ENCODE measurements at regions not wholly inside any gene's neighbourhood (a gene's known extent, or its start where the extent isn't known, plus 50 kb on each side); places are given as distances from the start of the nearest gene placed in this dataset.

DNA sequence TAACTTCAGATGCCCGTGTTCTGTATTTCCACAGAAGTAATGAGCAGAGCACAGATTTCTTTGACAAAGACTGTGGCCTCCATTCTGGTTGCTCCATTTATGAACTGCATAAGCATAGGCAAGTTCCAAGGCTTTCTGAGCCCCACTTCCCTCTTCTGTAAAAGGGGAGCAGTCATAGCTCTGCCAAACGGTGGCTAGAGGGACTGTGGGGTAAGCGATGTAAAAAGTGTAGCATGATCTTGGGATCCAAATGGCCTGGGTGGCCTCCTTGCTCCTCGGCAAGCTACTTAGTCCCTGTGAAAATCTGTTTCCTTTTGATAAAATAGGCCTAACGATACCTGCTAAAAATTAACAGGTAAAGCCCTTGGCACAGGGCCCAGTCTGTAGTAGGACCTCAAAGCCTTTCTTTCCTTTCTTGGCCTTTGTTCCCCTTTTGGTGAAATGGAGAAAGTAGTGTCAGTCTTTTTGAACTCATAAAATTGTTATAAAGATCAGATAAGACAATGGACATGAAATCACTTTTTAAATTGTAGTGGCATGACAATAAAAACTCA, 646.6 kb downstream of the ACTL7B start:
- DNase-seq = no peak

DNA sequence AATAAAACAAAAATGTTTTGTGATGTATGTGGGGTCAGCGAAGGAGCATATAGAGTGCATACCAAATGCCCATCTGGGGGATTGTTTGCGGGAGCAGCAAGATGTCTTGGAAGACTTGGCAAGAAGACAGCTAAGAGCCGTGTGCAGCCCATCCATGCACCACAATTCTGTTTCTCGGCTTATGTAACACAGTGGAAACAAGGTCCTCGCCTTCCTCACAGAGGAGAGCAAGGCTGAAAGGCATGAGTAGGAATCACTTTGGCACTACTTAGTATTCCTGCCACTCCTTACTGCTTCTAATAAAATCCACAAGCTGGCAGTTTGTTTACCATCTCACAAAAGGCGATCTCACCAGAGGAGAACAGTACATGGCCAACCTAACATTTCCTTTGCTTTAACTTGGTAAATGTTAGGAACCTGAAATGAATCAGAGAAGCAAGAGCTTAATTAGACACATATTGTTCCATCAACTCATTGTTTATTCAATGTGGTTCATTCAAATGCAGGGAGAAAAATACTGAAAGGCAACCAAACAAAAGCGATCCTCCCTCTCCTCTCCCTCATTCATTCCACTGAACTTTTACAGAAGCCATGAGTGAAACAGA, 648.1 kb downstream of the ACTL7B start:
- no peak for DNase-seq

DNA sequence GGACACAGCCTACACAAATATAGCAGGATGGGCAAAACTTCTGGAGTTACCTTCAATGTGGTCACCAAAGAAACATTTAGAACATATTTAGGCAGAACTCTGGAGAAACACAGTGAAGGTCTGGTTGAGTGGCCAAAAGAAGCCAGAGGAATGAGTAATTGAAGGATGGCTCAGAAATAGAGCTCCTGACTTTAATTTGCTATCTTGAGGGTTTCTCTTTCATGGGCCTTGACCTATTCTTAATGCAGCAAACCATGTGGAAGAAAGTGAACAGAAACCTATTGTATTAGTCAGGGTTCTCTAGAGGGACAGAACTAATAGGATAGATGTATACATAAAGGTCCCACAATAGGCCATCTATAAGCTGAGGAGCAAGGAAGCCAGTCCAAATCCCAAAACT, 650.5 kb downstream of the ACTL7B start:
- no peak for DNase-seq

DNA sequence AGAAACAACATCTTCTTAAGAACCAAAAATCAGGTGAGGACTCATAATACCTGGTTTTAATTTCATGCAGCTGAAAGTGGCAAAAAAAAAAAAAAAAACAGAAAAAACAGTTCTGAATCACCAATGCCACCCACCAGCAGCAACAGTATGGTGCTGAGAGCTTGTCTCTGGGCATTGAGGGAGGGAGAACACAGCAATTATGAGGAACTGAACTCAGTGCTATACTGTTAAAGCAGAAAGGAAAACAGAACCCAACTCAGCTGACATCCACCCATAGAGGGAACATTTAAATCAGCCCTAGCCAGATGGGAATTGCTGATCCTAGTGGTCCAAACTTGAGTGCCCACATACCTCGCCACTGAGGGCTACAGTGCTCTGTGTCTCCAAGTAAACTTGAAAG, 657.9 kb downstream of the ACTL7B start:
- DNase-seq = no peak

DNA sequence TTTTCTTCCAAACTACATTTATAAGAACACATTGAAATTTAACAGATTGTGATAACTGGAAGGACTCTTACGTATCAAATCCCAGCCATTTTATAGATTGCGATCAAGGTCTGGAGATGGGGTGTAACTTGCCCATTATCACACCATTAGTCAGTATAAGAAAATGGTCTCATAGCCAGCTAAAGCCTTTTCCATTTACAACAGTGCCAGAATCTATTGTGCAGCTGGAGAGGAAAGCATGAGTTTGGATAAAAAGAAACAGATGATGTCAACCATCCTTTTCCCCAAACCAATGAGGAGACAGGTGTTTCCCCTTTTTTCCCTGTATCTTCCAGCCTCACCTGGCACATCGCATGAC, 658.8 kb downstream of the ACTL7B start:
- no peak for DNase-seq

DNA sequence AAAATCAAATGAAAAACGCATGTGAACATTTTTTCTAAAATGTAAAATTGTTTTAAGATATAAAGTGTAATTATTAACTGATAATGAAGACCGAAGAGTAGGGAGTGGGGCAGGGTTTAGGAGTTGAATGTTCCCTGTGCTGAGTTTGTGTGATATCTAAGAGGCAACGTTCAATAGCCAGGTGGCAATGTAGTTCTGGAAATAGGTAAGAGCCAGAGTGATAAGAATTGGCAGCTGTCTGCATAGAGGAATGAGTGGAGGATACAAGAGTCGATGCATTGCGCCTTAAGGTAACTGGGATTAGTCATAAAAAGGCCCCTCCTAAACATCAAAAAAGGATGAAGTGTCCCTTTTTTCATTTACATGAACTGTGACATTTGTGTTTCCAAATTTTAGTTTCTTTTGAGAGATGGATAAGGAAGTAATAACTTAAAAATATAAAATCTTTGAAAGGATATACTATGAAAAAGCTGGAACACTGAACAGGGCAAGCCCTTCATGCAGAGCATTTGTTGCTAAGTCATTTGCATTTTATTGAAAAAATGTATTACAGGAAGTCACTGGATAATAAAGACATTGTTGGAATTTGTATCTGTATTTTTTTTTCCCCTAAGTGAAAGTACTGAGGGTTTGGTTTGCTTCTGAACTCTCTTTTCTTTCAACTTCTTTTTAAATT, 659.3 kb downstream of the ACTL7B start:
- DNase-seq = no peak

DNA sequence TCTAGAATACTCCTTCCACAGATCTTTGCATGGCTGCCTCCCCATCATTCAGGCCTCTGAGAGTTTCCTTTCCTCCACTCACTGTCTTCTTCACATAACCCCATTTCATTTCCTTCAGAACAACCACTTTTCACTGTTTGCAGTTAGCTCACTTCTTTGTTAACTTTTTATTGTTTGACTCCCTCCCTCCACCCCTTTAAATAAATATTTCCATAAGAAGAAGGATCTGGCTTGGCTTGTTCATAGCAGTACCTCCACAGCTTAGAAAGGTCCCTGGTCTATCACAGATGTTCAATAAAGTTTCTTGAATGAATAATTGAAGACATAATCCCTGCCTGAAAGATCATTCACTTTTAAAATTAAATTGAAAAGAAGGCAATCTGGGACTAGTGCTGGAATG, 661.6 kb downstream of the ACTL7B start:
- DNase-seq = no peak

DNA sequence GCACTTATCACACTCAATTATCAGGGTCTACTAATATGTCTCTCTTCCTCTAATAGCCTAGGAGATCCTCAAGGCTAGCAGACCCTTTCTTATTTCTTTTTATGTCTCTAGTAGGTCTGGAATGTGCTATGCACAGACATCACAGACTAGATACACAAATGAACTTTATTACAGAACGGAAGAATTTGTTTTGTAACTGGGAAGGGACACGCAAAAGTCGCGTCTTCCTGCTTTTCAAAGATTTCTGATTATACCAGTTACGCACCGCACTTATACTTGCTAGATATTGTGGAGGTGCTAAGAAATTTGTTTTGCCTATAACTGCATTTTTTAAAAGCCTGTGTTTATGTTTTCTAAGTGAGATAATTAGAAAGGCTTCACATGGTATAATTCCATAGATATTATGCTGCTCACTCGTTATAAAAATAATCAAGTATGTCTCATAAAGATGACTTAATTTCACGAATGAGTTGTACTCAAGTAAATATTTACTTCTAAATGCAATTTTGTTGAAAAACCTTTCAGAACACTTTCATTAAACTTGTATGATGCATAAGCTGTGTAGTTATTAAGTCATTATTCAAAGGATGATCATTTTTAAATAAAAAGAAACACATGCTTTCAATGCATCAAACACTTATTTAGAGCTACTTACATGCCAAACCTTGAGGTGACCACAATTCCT, 662.6 kb downstream of the ACTL7B start:
- DNase-seq = no peak

DNA sequence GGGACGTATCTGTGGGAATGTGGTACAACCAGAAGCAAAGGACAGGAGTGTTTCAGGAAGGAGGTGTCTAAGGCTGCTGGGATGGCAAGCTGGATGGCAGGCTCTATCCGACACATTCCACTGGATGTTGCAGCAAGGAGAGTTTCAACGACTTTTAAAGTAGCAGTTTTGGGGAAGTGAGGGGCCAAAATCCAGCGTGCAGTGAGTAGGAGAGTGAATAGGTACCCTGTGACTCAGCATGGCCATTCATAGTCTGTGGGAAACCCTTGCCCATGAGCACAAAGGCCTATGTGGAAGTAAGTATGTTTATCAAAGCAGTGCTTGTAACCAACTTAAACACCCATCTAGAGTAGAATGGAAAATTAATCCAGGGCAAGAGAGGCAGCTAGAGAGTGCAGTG, 664.7 kb downstream of the ACTL7B start:
- DNase-seq = no peak

DNA sequence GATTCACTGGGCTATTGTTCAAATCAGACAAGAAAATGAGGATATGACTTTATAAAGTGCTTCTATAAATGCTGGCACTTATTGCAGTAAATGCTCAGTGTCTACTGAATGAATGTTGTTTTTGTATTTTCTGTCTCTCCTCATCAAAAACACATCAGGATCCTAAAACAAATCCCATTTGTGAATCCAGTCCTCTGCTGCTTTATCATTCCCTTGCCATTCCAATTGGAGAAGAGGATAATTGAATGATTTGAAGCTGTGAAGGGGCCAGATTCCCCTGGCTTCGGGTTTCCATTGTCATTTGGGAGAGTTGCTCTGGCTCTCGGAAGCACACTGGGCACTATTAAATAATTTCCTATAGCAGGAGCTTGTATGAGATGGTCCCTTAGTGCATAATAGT, 666.8 kb downstream of the ACTL7B start:
- no peak for DNase-seq

DNA sequence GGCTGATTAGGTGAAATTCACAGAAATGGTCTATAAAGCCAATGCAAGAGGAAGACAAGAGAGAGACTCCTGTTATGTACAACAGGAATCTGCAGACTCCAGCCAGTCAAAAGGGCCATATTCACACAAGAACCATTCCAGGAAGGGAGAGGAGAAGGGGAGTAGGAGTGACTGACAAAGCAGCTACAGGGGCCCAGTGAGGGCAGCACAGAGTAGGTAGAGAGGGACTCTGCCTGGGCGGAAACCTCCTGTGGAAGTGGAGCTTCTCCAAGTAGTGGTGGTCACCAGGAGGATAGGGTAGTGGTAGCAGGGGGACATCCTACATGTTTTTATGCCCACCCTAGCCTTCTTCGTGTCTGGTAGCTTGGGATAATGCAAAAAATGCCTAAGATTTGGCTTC, 667.3 kb downstream of the ACTL7B start:
- DNase-seq = no peak

DNA sequence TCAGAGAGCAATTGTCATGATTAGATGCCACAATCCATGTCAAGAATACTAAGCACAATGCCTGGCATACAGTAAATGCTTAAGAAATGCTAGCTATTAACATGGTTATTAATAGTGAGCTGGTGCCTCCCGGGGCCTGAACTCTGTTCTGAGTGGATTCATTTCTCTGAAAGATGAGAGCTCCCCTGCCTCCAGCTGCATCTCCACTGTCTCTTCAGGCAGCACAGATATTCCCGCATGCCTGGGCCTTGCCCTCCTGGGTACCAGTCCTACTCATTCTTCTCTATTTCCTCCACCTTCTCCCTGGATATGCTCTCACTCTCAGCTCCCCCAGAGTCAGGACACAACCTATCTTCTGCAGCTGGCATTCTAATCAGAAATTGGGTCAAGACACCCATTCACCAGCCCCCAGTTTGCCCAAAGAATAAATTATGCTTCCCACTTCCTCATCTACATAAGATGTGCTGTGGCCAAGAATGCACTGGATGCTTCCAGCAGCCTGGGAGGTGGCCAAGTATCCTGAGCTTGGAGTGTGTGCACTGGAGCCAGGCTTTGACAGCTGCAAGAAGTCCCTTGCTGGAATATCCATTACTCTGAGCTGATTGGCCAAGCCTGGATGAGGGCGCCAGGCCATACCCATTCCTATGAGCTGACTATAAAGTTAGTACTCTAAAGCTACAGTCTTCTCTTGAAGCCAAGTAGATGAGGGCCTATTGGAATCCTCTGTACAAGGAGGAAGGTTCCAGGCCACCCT, 669.0 kb downstream of the ACTL7B start:
- peak; percentile 22 for DNase-seq

DNA sequence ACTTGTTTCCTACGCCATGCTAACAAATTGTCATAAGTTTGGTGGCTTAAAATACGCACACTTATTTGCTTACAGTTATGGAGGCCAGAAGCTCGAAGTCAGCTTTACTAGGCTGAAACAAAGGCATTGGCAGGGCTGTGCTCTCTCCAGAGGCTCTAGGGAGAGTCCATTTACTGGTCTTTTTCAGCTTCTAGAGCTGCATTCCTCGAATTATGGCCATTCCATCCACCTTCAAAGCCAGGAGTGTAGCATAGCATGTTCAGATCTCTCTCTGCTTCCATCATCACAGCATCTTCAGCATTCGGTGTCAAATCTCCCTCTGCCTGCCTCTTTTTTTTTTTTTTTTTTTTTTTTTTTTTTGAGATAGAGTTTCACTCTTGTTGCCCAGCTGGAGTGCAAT, 670.2 kb downstream of the ACTL7B start:
- no peak for DNase-seq

DNA sequence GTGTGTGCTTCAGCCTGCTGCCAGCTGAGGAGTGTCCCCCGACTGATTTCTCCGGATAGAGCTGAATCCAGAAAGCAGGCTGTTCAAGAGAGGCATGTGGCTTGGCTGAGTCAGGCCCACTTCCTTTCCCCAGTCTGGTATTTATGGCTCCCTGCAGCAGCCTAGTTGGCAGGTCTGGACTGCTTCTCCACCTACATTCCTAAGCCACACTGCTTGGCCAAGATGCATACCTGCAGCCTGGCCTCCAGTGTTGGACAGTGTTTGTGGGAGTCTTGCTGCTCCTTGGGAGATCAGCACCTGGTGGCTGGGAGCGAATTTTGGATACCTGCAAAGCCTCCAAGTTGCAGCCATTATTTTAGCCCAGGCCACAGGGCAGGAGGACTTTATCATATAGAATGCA, 670.8 kb downstream of the ACTL7B start:
- DNase-seq = no peak

DNA sequence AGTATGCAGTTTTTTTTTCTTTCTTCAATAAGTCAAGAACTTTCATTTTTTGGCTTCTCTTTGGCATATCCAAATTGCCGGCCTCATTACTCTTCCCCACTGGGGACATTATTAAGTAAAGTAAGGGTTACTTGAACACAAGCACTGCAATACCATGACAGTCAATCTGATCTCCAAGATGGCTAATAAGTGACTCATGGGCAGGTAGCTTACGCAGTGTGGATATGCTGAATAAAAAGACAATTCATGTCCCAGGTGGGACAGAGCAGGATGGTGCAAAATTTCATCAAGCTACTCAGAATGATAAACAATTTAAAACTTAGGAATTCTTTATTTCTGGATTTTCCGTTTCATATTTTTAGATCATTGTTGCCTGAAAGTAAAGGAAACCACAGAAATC, 671.8 kb downstream of the ACTL7B start:
- DNase-seq = no peak

DNA sequence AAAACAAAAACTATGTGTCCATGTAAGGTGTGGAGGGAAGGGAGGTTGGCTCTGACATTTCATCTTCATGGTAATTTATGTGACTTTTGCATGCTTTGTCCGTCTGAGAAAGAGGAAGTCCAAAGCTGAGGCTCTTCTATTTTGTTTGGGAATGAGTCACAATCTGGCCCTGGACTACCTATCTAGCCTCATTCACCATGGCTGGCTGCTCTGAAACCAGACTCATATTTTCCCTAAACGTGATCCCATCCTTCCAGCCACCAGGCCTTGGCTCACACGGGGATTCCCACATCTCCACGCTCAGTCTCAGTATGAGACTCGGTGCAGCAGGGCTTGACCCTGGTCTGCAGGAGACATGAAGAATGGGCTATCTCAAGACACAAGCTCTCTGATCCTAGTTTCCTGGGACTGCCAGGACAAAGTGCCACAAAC, 672.8 kb downstream of the ACTL7B start:
- no peak for DNase-seq

DNA sequence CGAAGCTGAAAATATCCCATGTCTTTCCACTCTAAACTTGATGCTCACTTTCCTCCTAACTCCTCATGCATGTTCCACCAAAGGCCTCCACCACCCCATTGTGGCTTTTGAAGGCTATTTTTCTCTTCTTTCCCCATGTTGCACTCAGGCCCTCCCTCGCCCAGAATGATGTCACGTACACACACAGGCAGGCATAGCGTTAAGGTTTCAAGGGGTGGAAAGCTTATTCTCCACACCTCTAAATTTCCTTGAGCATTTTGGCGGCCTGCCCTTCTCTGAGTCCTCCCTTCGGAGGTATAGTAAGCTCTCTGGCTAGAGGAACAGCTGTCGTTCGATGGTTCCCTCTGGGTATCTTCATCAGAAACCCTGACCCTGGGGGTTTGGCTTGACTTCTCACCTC, 673.5 kb downstream of the ACTL7B start:
- no peak for DNase-seq

DNA sequence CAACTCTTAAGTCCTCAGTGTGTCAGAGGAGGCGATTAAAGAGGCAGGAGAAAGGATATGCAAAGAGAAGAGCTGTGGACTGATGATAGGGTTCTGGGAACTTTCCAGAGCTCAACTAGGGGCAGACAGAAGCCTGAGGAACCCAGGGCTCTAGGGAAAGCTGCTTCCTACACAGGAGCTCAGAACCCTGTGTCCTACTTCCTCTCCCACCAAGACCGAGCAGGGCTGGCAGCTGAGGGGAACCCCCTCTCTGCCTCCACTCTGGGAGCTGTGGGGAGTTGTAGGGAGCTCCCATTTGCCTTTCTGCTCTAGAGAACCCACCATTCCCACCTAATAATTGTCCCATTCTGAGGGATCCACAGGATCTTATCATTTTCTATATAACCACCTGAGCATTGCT, 674.3 kb downstream of the ACTL7B start:
- no peak for DNase-seq

DNA sequence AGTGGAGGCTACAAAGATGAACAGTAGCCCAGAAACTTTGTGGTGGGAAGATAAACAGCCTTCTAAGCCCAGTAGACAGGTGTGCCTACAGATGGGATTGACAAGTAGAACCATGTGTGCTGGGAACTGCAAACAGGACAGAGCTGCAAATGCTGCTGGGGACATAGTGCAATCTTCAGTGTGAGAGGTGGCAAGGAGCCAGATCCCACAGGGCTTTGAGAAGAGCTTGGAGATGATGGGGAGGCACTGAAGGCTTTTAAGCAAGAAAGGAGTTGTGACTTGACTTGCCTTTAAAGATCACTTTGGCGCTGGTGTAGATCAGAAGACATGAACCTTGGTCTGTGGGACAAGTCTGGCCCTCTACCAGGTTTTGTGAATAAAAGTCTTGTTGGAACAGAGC, 675.2 kb downstream of the ACTL7B start:
- no peak for DNase-seq

DNA sequence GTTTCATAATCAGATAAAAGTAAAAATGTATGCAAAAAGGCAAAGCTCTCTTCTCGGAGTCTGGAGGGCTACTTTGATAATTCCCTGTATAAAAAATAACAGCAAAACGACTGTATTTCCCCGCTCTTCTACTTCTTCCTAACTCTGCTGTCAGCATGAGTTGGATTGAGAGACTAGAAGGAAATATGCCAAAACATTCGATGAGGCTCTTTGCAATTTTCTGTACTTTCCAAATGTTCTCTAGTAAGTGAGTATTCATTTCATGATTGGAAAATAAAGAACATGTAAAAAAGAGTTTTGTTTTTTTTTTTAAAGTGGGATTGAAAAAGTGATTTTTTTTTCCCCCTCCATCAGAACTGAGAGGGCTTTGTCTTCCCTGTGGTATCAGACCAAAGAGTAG, 677.5 kb downstream of the ACTL7B start:
- DNase-seq = no peak

DNA sequence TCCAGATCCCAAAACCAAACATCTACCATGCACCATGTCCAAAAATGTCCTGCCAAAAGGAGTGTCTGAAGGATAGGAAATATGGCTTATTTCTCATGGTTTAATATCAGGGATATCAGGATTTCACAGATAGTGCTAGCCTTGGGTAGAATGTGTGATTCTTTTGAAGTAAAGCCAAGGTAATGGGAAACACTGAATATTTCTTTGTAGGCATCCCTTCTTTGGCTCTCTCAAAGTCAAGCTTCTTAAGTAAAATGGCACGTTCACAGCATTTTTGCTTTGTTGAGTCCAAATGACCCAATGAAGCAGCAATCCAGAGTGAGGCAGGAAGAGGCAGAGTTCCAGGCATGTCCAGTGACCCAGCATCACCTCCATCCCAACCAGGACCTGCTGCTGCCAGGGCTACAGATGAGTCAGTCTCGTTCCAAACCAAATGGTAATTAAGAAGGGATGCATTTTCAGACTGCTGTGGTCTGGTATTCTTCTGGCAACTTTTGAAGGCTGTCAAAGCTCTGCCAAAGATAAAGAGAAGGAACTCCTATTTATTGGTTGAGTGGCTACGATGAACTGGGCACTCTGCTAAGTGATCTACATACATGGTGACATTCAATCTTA, 678.8 kb upstream of the KLF4 start:
- DNase-seq = no peak

DNA sequence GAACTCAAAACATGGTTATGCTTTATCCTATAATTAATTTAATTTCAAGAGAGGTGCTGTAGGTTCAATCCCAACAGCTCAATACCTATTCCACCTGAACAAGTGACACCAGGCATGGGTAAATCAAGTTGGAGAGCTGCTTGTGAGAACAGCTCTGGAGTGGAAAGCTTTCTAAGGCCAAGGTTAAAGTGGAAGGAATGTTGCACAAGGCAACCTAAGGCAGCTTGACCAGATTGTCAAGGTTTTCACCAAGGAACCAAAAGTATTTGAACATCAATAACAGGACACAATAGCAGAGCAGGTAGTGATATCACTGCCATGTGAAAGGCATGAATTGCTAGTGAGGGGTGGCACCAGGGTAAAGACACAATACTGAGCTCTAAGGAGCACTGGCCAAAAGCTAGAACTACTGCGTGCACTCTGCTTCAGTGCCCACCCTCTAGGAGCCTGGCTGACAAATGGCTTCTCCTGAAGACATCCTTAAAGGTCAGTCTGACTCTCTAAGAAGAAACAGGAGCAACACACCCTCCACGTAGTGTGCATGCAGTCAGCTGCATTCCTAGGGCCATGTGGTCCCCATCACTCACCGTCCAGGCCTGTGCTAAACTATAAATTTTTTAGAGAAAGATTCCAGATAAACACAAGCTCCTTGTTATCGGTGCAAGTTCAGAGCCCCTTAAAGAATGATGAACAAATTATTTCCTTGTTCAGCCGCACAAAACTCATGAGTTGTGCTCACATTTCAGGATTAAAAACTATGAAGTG, 677.7 kb upstream of the KLF4 start:
- no peak for DNase-seq

All from NCI-H2029 treated with DMSO at 0.1 percent for 48 hours (cell line).